KOPT-K1 (cell line): ENCODE measurements at regions not wholly inside any gene's neighbourhood (a gene's known extent, or its start where the extent isn't known, plus 50 kb on each side); places are given as distances from the start of the nearest gene placed in this dataset.

Experiments used
- H3K27ac ChIP-seq: fragments of 200-600 bp; sonication (generic); 2 replicates; pipeline ENCODE4 v1.5.1; 2016; ENCODE audit warnings: antibody characterized with exemption, mild to moderate bottlenecking, low read depth, low read length; ENCODE audit not compliant: poor library complexity, severe bottlenecking
- H3K36me3 ChIP-seq: fragments of 200-600 bp; sonication (generic); 2 replicates; pipeline ENCODE4 v1.5.1; 2017; ENCODE audit warnings: antibody characterized with exemption, mild to moderate bottlenecking, low read length, moderate library complexity; ENCODE audit not compliant: insufficient read depth
- H3K9me3 ChIP-seq: fragments of 200-600 bp; sonication (generic); 2 replicates; pipeline ENCODE4 v1.5.1; 2017; ENCODE audit warnings: antibody characterized with exemption, low read length, mild to moderate bottlenecking; ENCODE audit not compliant: insufficient read depth, poor library complexity, severe bottlenecking

GRCh38 chr5:93008502-93009207, 572.4 kb downstream of the NR2F1-AS1 start:
- Histone ChIP-seq H3K9me3 (no peaks in the 10 kb centered on the region), H3K27ac (no peak overlapping the region), H3K36me3 (no peaks in the 10 kb centered on the region)

GRCh38 chr5:93006915-93007314, 574.1 kb downstream of the NR2F1-AS1 start:
- Histone ChIP-seq H3K27ac (no peak overlapping the region), H3K36me3 (no peaks in the 10 kb centered on the region), H3K9me3 (no peaks in the 10 kb centered on the region)

DNA sequence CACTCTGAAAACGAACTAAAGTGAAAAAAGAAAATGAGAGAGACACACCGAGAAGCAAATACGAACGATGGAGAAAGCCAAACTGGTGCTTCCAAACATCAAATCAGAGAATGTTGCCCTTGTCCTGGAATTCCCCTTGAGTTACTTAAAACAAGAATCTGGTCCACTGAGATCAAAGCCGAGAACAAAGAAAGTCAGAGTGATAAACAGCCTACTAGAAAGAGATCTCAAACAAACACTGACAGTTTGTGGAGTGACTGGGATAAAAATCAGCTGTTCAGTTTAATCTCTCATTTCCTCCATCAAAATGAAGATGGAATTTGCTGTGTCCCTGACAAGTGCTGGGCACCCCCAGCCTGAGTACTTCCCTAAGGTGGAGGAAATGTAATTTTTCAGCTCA, 582.6 kb downstream of the NR2F1-AS1 start:
- H3K36me3 ChIP-seq: no peaks in the 10 kb centered on the region
- no peak overlapping the region for H3K27ac ChIP-seq
- H3K9me3 ChIP-seq: peaks cover 6% of the 10 kb centered on the region

- H3K36me3 ChIP-seq: no peaks in the 10 kb centered on the region
- H3K27ac ChIP-seq: no peak overlapping the region
- H3K9me3 ChIP-seq: peaks cover 6% of the 10 kb centered on the region
Observed at GRCh38 chr5:92994392-92994791, 586.6 kb downstream of the NR2F1-AS1 start.

DNA sequence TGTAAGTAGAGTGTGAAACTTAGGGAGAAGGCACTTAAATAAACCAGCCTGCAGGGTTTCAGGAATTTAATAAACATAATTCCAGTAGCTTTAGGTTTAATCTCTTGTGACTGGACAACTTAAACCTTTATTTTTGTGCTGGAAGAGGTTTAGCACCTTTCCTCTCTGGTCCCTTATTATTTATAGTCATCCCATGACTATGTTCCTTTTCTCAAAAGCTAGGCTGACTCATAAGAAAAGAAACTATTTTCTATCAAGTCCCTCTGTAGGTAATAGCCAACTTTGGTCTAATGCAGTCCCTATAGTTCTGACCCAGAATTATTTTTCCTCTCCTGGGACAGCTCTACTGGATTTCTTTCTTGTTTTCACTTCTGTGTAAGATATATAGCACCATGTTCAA, 588.9 kb downstream of the NR2F1-AS1 start:
- H3K36me3 ChIP-seq: no peaks in the 10 kb centered on the region
- peaks cover 6% of the 10 kb centered on the region for H3K9me3 ChIP-seq
- no peak overlapping the region for H3K27ac ChIP-seq

- Histone ChIP-seq H3K36me3 (no peaks in the 10 kb centered on the region), H3K9me3 (peaks cover 6% of the 10 kb centered on the region), H3K27ac (no peak overlapping the region)
Observed at GRCh38 chr5:92991581-92992067, 589.4 kb downstream of the NR2F1-AS1 start.

GRCh38 chr5:92990771-92991170, 590.2 kb downstream of the NR2F1-AS1 start:
- Histone ChIP-seq H3K27ac (no peak overlapping the region), H3K36me3 (no peaks in the 10 kb centered on the region), H3K9me3 (peaks cover 6% of the 10 kb centered on the region)

GRCh38 chr5:92981001-92981400, 600.0 kb downstream of the NR2F1-AS1 start:
- H3K9me3 ChIP-seq: no peaks in the 10 kb centered on the region
- H3K36me3 ChIP-seq: no peaks in the 10 kb centered on the region
- H3K27ac ChIP-seq: no peak overlapping the region

GRCh38 chr5:92980491-92980890, 600.5 kb downstream of the NR2F1-AS1 start:
- no peaks in the 10 kb centered on the region for H3K36me3 ChIP-seq
- no peaks in the 10 kb centered on the region for H3K9me3 ChIP-seq
- no peak overlapping the region for H3K27ac ChIP-seq

- H3K36me3 ChIP-seq: no peaks in the 10 kb centered on the region
- H3K27ac ChIP-seq: no peak overlapping the region
- H3K9me3 ChIP-seq: no peaks in the 10 kb centered on the region
Observed at GRCh38 chr5:92979716-92980115, 601.3 kb downstream of the NR2F1-AS1 start.

GRCh38 chr5:92977846-92978540, 603.0 kb downstream of the NR2F1-AS1 start:
- Histone ChIP-seq H3K9me3 (no peaks in the 10 kb centered on the region), H3K27ac (no peak overlapping the region), H3K36me3 (no peaks in the 10 kb centered on the region)

GRCh38 chr5:92976156-92976555, 604.9 kb downstream of the NR2F1-AS1 start:
- H3K27ac ChIP-seq: no peak overlapping the region
- no peaks in the 10 kb centered on the region for H3K36me3 ChIP-seq
- no peaks in the 10 kb centered on the region for H3K9me3 ChIP-seq

GRCh38 chr5:92969781-92970237, 611.2 kb downstream of the NR2F1-AS1 start:
- Histone ChIP-seq H3K9me3 (no peaks in the 10 kb centered on the region), H3K36me3 (no peaks in the 10 kb centered on the region), H3K27ac (no peak overlapping the region)

DNA sequence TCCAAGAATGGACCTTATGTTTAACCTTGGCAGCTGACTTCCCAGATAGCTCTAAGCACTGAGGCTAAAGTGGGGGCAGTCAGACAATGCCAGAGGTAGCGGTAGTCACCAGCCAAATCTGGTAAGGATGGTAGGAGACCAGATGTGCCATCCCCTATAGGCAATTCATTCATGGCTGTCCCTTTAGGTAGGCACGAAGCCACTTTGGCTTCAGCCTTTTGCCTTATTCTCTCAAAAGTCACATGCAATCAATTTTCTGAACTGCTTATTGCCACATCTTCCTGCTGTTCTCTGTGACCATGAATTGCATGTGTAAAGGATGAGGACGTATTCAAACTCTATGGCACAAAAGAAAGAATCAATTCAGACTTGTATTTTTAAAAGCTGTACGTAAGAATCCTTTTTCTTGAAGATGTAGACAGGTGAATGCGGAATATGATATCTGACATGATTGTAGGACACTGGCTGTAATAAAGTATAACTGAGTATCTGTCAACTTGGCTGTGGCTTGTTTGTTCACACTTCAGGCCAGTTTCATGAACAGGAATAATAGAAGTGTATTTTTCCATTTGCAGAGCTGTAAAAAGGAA, 611.7 kb downstream of the NR2F1-AS1 start:
- H3K27ac ChIP-seq: no peak overlapping the region
- no peaks in the 10 kb centered on the region for H3K9me3 ChIP-seq
- no peaks in the 10 kb centered on the region for H3K36me3 ChIP-seq

- H3K27ac ChIP-seq: no peak overlapping the region
- no peaks in the 10 kb centered on the region for H3K36me3 ChIP-seq
- no peaks in the 10 kb centered on the region for H3K9me3 ChIP-seq
Observed at GRCh38 chr5:92963800-92964199, 617.2 kb downstream of the NR2F1-AS1 start.
